Transverse colon (tissue), 3 donors: ENCODE measurements at regions not wholly inside any gene's neighbourhood (a gene's known extent, or its start where the extent isn't known, plus 50 kb on each side); places are given as distances from the start of the nearest gene placed in this dataset.

ENCODE experiments used
- EP300 ChIP-seq: sonication (generic); formaldehyde crosslinking; IDR thresholded peaks from one replicate; pipeline ENCODE4 v1.6.1; 2017; ENCODE audit warnings: antibody characterized with exemption, low read depth
- POLR2A ChIP-seq: fragments of 450-650 bp; IDR thresholded peaks from one replicate; pipeline ENCODE4 v1.6.1; 2016; ENCODE audit warnings: antibody characterized with exemption, mild to moderate bottlenecking, moderate library complexity
- TF ChIP-seq, protein P1 (sequence below), 5 experiments: fragments of 200-600 bp in 3 of 5; fragments of 450-650 bp in 2 of 5; sonication (generic) in 3 of 5; IDR thresholded peaks; 1 replicate in 2 of 5; 2 replicates in 3 of 5; pipeline ENCODE4 v1.5.1; 2016 to 2017; ENCODE audit warnings: antibody characterized with exemption in 5 of 5, inconsistent platforms in 3 of 5, mild to moderate bottlenecking in 2 of 5, moderate library complexity in 1 of 5

DNA sequence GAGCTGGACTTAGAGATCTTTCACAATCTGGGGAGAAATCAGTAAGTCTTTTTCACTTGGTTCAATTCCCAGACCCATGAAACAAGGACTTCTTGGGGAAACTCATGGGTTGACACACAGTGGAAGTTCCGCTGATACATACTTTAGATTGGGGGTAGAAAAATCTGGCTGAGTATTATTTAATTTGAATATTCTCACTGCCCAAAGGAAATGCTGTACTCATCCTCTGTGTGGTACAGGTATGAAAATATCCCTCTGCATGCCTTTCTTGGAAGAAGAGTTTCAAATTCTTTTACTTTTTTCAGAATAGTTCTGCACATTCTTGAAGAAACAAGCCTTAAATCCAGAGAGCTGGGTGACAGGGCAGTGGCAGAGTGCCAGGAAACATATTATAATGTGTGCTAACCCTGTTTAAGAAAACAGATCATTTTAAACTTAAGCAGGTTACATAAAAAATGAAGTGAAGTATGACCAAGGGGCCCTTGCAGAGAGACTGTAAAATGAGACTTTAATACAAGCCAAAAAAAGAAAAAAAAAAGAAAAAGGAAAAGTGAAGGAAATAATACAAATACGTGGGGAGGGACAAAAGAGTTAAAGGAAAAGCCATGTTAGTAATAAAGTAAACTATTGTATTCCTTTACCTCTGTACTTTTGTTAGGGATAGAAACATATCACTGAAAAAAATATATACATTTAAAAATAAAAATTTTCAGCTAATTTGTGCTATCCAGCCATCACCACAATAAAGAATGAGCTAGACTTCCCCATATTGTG lies 173.4 kb upstream of the NR3C1 start:
- TF ChIP-seq, protein P1, sequence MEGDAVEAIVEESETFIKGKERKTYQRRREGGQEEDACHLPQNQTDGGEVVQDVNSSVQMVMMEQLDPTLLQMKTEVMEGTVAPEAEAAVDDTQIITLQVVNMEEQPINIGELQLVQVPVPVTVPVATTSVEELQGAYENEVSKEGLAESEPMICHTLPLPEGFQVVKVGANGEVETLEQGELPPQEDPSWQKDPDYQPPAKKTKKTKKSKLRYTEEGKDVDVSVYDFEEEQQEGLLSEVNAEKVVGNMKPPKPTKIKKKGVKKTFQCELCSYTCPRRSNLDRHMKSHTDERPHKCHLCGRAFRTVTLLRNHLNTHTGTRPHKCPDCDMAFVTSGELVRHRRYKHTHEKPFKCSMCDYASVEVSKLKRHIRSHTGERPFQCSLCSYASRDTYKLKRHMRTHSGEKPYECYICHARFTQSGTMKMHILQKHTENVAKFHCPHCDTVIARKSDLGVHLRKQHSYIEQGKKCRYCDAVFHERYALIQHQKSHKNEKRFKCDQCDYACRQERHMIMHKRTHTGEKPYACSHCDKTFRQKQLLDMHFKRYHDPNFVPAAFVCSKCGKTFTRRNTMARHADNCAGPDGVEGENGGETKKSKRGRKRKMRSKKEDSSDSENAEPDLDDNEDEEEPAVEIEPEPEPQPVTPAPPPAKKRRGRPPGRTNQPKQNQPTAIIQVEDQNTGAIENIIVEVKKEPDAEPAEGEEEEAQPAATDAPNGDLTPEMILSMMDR (IDR thresholded peaks at IDR 0.05): no peak
- no peak for TF ChIP-seq POLR2A
- TF ChIP-seq EP300: no peak
